ENCODE measurements at regions not wholly inside any gene's neighbourhood (a gene's known extent, or its start where the extent isn't known, plus 50 kb on each side); places are given as distances from the start of the nearest gene placed in this dataset.

DNA sequence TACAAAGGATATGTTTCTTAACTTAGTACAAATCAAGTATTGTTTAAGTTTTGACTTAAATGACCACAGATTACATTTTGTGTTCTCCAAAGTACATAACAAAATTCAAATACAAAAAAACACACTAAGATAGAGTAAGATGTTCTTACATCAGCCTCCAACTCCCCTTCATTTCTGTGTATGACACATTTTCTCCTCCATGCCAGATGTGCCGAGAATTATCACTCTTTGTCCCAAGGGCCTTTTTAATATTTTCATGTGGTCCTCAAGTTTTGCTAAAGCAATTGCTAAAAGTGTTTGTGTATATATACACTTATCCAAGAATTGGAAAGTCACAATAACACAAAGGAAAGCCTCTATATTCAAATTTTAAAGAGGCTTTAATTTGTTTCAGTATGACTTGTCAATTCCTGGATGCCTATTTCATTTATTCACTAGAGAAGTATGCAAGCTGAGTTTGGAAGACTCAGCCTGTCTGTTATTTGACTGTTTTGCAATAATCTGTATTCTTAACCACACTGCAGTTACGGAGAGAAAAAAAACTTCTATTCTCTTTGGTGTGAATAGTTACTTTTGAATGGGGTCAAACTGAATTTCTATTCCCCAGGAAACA lies 586.4 kb upstream of the SEMA3D start:
- Histone ChIP-seq H3K27ac (replicated peaks in 1 of 4) (no peak overlapping the region), H3K4me3 (no peak overlapping the region), H3K9me3 (no peaks in the 10 kb centered on the region), H3K27me3 (no peaks in the 10 kb centered on the region), H3K4me1 (no peaks in the 10 kb centered on the region), H3K36me3 (no peaks in the 10 kb centered on the region)
- 65% methylated on average over 2 of the region's 2 CpGs for WGBS
- DNase-seq (ENCODE audit: extremely low spot score), result no peak
- intact Hi-C loops (cut with DNase I), result no loop called here
- TF ChIP-seq POLR2AphosphoS5 (IDR thresholded peaks at IDR 0.05) (no peak), EP300 (IDR thresholded peaks at IDR 0.05) (no peak), POLR2A (IDR thresholded peaks at IDR 0.05; ENCODE audit: low read depth) (no peak)
- TF ChIP-seq, protein P1, sequence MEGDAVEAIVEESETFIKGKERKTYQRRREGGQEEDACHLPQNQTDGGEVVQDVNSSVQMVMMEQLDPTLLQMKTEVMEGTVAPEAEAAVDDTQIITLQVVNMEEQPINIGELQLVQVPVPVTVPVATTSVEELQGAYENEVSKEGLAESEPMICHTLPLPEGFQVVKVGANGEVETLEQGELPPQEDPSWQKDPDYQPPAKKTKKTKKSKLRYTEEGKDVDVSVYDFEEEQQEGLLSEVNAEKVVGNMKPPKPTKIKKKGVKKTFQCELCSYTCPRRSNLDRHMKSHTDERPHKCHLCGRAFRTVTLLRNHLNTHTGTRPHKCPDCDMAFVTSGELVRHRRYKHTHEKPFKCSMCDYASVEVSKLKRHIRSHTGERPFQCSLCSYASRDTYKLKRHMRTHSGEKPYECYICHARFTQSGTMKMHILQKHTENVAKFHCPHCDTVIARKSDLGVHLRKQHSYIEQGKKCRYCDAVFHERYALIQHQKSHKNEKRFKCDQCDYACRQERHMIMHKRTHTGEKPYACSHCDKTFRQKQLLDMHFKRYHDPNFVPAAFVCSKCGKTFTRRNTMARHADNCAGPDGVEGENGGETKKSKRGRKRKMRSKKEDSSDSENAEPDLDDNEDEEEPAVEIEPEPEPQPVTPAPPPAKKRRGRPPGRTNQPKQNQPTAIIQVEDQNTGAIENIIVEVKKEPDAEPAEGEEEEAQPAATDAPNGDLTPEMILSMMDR (IDR thresholded peaks at IDR 0.05), result no peak

DNA sequence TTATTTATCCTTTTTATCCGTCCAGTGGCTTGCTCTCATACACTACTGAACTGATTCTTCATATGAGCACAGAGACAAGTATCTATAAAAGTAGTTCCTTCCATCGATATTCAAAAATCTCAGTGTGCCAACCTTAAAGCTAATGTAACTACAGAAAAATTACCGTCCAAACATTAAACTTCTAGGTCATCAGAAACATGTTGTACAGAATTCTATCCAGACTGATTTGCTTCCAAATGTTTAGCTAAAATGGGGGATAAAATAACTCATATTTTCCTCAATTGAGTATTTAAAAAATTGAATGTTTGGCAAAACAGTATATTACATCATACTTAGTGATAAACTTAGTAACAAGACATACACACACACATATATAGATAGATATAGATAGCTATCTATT lies 584.7 kb upstream of the SEMA3D start:
- intact Hi-C loops (cut with DNase I), result no loop called here
- no peaks in the 10 kb centered on the region for H3K4me1 ChIP-seq
- 76% methylated on average over 3 of the region's 3 CpGs for WGBS
- no peaks in the 10 kb centered on the region for H3K27me3 ChIP-seq
- no peak for DNase-seq (ENCODE audit: extremely low spot score)
- H3K36me3 ChIP-seq, result no peaks in the 10 kb centered on the region
- H3K9me3 ChIP-seq, result no peaks in the 10 kb centered on the region
- TF ChIP-seq EP300 (IDR thresholded peaks at IDR 0.05), result no peak
- no peak for TF ChIP-seq POLR2AphosphoS5 (IDR thresholded peaks at IDR 0.05)
- TF ChIP-seq POLR2A (IDR thresholded peaks at IDR 0.05; ENCODE audit: low read depth), result no peak
- TF ChIP-seq, protein P1 (IDR thresholded peaks at IDR 0.05), result no peak
- H3K27ac ChIP-seq (replicated peaks in 1 of 4), result no peak overlapping the region
- no peak overlapping the region for H3K4me3 ChIP-seq

DNA sequence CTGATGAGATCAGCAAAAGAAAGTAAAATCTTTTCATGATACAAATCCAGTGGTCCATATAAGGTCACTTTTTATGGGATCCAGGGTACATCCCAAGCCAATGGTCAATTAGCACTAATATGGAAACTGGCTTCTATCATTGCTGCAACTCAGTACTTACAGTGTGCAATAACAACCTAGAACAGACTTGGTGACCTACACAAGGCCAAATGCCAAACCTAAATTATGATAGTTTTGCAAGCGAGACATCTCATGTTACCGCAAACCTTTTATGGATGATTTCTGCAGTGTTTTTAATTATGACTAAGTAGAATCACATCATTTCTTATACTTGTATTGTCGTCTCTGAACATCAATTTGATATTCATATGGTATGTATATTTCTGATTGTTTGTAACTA lies 583.5 kb upstream of the SEMA3D start:
- no peaks in the 10 kb centered on the region for H3K27me3 ChIP-seq
- H3K9me3 ChIP-seq, result no peaks in the 10 kb centered on the region
- H3K4me3 ChIP-seq, result no peak overlapping the region
- no peaks in the 10 kb centered on the region for H3K4me1 ChIP-seq
- intact Hi-C loops (cut with DNase I), result no loop called here
- TF ChIP-seq POLR2AphosphoS5 (IDR thresholded peaks at IDR 0.05) (no peak), POLR2A (IDR thresholded peaks at IDR 0.05; ENCODE audit: low read depth) (no peak), EP300 (IDR thresholded peaks at IDR 0.05) (no peak)
- TF ChIP-seq, protein P1 (IDR thresholded peaks at IDR 0.05), result no peak
- H3K36me3 ChIP-seq, result no peaks in the 10 kb centered on the region
- DNase-seq (ENCODE audit: extremely low spot score), result no peak
- WGBS, result 86% methylated on average over 3 of the region's 3 CpGs
- H3K27ac ChIP-seq (replicated peaks in 1 of 4), result no peak overlapping the region

DNA sequence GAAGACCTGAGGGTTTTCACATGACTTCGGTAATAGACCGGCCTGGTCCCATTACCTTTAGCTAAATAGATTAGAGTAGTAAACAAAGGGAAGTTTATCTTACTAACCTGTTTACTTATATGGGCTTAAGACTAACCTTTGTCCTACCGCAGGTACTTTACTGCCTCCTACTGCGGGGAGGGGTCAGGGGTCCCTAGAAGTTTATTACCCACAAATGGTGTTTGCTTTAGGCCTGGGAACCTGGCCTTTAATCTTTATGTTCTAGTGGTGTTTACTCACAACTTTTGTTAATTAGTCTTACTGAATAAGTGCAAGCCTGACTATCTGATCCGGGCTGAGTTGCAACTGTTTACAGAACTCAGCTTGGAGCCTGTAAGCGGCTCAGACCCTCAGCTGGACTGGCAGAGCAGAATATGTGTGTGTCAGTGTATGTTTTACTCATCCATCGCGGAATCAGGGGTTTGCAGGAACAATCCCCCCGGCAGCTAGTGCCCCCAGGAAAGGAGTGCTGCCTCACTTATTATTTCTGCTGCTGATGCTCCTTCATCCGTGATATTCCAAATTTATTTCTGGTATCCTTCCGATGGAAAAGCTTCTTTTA lies 578.9 kb upstream of the SEMA3D start:
- H3K36me3 ChIP-seq, result no peaks in the 10 kb centered on the region
- intact Hi-C loops (cut with DNase I), result no loop called here
- 40% methylated on average over 11 of the region's 11 CpGs for WGBS
- no peak for TF ChIP-seq POLR2A (IDR thresholded peaks at IDR 0.05; ENCODE audit: low read depth)
- TF ChIP-seq POLR2AphosphoS5 (IDR thresholded peaks at IDR 0.05), result no peak
- TF ChIP-seq, protein P1 (IDR thresholded peaks at IDR 0.05), result no peak
- no peak for TF ChIP-seq EP300 (IDR thresholded peaks at IDR 0.05)
- H3K4me1 ChIP-seq, result no peaks in the 10 kb centered on the region
- no peak overlapping the region for H3K27ac ChIP-seq (replicated peaks in 1 of 4)
- DNase-seq (ENCODE audit: extremely low spot score), result no peak
- H3K4me3 ChIP-seq, result no peak overlapping the region
- H3K9me3 ChIP-seq, result no peaks in the 10 kb centered on the region
- no peaks in the 10 kb centered on the region for H3K27me3 ChIP-seq

DNA sequence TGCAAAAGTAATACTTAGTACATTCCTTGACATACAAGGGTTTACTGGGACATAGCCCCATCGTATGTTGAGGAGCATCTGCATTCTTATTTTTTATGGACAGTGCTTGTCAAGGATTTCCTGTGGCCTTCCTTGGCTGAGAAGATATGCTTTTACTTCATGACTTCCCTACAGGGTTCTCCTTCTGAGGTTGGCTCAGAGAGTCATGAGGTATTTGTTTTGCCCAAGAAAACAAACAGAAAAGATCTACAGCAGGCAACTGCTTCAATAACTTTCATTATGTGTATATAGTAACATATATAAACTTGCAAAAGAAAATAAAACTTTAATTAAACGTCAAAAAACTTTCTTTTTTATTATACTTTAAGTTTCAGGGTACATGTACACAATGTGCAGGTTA lies 577.2 kb upstream of the SEMA3D start:
- Histone ChIP-seq H3K27ac (replicated peaks in 1 of 4) (no peak overlapping the region), H3K4me1 (no peaks in the 10 kb centered on the region), H3K4me3 (no peak overlapping the region), H3K36me3 (no peaks in the 10 kb centered on the region), H3K9me3 (no peaks in the 10 kb centered on the region), H3K27me3 (no peaks in the 10 kb centered on the region)
- 57% methylated on average over 2 of the region's 2 CpGs for WGBS
- no peak for TF ChIP-seq POLR2AphosphoS5 (IDR thresholded peaks at IDR 0.05)
- no peak for TF ChIP-seq EP300 (IDR thresholded peaks at IDR 0.05)
- TF ChIP-seq, protein P1 (IDR thresholded peaks at IDR 0.05), result no peak
- TF ChIP-seq POLR2A (IDR thresholded peaks at IDR 0.05; ENCODE audit: low read depth), result no peak
- intact Hi-C loops (cut with DNase I), result no loop called here
- DNase-seq (ENCODE audit: extremely low spot score), result no peak

Measured in esophagus muscularis mucosa (tissue), 4 donors.